CD4-positive, alpha-beta T cell treated with Interleukin-12 subunit alpha and Interleukin-12 subunit beta, for 1 hour (primary cell): ENCODE measurements at regions not wholly inside any gene's neighbourhood (a gene's known extent, or its start where the extent isn't known, plus 50 kb on each side); places are given as distances from the start of the nearest gene placed in this dataset.
"Not testable (repeated sequence)": the region's sequence is repeated elsewhere in the genome, so short reads cannot be mapped to it uniquely, and the experiment has no call there.

Experiments
- DNase-seq: peaks from one replicate; pipeline ENCODE4 v3.0.0-alpha.2; 2020

- DNase-seq: not testable (repeated sequence)
Measured at GRCh38 chr21:6066320-6066985, 4454.9 kb upstream of the TPTE start.

DNA sequence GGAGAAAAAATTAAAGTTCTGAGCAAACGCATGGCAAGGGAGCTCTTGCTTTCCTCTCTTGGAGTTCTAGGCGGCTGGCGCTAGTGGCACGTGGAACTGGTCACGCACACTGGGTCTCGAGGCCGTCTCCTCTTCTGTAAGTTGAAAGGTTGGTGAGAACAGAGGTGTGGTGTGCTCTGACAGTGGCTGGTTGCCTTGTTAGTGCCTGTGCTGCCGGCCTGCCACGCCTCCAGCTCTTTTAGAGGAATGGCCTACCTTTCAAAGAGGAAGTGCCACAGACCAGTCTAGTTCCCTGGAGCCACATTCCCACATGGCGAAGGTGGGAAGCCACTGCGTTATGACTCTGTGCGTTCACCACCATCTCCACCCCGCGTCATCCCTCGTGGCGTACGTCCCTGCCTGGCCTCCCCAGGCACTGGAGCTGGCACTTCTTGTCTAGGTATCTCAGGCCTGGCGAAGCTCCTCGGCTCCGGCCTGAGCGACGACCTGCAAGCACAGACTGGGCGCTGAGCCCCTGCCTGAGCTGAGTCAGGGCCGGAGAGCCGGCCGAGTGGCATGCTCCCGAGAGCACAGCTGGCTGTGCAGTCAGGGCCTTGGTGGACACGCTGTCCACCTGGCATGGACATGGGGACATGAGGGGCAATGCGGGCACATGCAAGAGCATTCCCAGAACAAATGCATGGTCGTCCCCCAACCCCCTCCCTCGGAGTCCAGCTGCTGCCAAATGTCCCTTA is 4453.1 kb upstream of the TPTE start:
- not testable (repeated sequence) for DNase-seq

DNA sequence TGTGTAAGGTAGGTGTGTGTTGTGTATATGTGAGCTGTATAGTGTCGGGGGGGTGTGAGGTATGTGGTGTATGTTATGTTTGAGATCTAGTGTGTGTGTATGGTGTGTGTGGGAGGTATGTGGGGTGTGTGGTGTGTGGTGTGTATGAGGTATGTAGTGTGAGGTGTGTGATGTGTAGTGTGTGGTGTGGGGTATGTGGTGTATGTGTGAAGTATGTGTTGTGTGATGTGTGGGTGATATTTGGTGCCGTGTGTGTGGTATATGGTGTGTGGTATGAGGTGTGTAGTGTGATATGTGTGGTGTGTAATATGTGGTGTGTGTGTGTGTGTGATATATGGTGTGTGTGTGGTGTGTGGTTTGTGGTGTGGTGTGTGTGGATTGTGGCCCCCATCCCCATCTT is 4451.2 kb upstream of the TPTE start:
- not testable (repeated sequence) for DNase-seq

DNA sequence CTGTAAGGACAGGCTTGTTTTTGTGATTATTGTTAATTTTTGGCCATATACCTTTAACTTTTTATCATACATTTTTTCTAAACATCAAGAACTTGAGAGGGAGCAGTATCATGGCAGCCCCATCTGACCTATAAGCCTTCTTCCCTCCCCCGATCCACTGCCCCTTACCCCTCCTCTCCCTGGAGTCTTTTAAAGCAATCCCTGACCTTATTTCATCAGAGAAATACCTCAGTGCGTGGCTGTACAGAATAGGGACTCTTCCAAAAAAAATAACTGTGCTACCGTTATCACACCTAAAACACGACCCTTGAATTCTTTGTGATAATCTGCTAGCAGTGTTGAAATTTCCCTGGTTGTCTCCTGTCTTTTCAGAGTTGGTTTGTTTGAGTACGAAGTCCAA is 4448.7 kb upstream of the TPTE start:
- DNase-seq: not testable (repeated sequence)

GRCh38 chr21:6073993-6074705 is 4447.2 kb upstream of the TPTE start:
- not testable (repeated sequence) for DNase-seq

DNA sequence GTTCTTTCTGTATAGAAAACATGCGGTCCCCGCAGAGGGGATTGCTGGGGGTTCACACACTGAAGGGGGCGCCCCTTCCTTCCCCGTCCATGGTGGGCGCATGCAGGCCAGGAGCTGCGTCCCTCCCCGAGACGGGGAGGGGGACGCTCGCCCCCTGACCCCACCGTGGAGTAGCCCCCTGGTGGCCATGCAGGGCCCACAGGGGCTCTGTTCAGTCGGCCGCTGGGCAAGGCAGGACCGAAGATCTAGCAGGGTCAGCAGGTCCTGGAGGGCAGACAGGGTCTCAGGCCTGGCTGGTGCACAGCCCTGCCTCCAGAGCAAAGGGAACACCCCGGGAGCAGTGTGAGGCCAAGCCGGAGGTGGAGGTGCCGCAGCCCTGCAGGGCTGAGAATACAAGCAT is 4446.4 kb upstream of the TPTE start:
- DNase-seq: not testable (repeated sequence)

DNA sequence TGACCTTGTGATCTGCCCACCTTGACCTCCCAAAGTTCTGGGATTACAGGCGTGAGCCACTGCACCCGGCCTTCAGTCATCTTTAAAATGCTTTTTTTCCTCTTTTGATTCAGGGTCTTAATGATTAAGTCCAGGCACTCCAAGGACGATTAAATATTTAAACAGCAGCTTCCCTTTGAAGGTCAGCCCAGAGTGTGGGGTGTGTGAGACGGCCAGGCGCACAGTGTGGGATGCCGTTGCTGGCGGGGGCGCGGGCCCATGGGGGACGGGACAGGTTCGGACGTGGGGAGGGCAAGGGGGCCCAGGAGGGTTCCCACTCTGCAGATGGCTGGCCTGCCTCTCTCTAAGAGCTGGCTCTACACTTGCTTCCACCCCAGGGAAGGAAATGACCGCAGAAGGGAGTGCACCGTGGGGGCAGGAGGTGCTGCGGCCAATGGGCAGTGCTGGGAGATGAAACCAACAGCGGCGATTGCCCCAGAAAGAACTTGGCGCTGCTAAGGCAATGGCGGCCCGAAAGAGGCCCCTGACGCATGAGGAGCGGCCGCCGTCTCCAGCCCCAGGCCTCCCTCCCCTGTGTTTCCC is 4445.7 kb upstream of the TPTE start:
- not testable (repeated sequence) for DNase-seq

GRCh38 chr21:6077358-6077757 is 4444.0 kb upstream of the TPTE start:
- DNase-seq: not testable (repeated sequence)

DNA sequence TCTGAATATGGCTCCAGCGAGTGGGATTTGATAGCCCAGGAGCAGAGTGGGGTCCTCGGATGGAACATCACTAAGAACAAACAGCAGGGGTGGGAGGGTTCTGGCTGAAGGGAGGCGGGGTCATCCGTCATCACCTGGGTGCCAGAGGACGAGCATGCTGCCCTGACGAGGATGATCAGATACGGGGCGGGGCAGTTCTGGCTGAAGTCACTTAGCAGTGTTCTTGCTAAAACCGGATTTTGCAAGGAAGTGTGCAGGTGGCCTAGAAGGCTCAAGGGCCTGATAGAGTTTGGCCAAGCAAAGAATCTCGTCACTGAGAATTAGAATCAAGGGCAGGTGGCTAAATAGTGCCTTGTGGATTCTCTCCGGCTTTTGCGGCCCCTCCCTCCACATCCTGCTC is 4442.5 kb upstream of the TPTE start:
- not testable (repeated sequence) for DNase-seq

- DNase-seq: not testable (repeated sequence)
Measured at GRCh38 chr21:6080941-6081655, 4440.3 kb upstream of the TPTE start.

DNA sequence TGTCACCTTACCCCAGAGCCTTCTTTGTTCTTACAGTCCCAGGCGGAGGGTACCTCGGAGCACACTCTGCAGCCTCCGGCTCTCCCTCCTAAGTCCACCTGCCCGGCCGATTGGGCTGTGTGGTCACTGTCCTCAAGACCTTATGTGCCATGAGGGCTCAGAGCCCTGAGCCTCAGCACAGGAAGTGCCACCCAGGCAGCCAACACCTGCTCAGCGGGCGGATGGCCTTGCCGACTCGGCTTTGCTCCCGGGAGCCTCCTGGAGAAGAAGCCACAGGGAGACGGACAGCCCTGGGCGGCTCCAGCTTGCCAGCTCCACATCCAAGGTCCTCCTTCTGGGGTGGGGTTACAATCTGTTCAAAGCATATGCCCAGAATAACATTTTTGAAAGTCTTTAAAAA is 4439.2 kb upstream of the TPTE start:
- not testable (repeated sequence) for DNase-seq

DNA sequence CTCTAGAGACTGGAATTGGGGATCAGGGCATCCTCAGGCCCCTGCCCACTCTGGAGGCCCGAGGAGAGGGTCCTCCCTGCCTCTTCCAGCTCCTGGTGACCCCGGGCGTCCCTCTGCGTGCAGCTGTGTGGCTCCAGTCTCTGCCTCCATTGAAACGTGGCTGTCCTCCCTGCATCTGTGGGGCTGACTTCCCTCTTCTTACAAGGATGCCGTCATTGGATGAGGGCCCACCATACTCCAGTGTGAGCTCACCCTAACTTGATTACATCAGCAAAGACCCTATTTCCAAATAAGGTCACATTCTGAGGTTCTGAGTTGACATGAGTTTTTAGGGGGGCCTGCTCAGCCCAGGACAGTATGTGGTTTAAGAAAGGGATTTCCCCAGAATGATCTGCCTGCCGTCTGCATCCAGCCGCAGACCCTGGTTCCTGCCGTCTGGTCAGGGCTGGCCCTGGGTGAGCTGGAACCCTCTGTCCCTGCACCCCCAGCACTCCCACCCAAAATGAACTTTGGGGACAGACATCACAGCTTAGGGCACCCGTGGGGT is 4437.7 kb upstream of the TPTE start:
- not testable (repeated sequence) for DNase-seq

DNA sequence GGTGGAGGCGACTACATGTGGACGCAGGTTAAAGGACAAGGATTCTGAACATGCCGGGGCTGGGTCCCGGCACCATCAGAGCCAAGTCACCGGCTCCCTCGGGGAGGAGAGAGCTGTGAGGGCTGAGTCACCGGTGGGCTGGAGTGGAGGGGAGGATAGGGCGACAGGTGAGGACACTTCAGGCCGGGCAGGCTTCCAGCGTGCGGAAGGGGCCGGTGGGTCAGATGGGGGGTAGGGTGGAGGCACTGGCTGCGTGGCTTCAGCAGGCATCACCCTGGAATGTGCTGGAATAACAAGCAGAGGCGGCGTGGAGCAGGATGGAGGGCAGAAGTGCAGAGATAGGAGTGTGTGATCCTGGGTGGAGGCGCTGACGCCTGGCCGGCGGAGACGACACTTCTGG is 4435.3 kb upstream of the TPTE start:
- not testable (repeated sequence) for DNase-seq

DNA sequence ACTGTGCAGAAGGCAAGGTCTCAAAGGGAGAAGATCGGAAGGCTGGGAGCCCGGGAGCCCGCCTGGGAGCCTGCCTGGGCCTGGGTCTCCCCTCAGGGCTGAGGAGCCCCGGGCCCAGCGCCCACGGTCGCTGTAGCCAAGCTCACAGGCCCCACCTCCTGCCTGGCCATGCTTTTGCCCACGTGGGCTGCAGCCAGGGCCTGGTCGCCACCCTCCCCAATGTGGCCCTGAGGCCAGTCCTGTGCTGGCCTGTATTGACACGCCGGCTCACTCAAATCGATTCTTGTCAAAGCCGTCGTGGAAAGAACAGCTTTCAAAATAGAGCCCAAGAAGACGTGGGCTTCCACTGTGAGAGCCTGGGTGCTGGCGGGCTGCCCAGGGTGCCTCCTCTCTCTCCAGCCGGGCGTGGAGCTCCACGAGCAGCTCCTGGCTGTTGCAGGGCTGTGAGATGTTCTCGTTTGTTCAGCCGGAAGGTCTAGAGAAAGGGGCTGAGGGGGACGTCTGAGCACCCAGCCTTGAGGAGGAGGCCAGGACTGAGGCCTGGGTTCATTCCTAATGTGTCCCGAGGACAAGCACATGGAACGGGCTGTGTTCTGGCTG is 4433.7 kb upstream of the TPTE start:
- DNase-seq: not testable (repeated sequence)

DNA sequence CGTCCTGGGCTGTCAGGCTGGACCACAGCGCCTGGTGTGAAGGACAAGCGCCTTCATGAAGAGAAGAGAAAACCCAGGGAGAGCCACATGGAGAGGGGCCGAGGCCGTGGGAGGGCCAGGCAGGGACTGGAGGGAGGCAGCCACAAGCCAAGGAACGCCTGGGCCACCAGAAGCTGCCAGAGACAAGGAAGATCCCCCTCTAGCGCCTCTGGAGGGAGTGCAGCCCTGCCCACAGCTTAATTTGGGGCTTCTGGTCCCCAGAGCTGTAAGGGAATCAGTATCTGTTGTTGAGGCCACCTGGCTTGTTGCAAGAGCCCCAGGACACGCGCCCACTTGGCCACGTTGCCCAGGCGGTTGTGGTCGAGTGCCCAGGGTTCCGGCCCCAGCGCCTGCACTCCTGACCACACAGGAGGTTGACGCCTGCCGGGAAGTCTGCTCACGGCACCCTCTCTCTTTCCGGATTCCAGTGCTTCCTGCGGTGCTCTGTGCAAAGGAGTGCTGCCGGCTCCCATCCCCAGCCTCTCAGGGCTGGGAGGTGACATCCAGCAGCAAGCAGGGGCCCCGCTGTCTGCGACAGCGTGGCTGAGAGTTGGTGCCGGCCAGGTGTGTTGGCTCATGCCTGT is 4431.0 kb upstream of the TPTE start:
- not testable (repeated sequence) for DNase-seq

GRCh38 chr21:6091335-6092027 is 4429.9 kb upstream of the TPTE start:
- DNase-seq: not testable (repeated sequence)

- DNase-seq: not testable (repeated sequence)
Measured at GRCh38 chr21:6092401-6092800, 4429.0 kb upstream of the TPTE start.

- peak; percentile 29 for DNase-seq
Measured at GRCh38 chr21:6093419-6093818, 4428.0 kb upstream of the TPTE start.

DNA sequence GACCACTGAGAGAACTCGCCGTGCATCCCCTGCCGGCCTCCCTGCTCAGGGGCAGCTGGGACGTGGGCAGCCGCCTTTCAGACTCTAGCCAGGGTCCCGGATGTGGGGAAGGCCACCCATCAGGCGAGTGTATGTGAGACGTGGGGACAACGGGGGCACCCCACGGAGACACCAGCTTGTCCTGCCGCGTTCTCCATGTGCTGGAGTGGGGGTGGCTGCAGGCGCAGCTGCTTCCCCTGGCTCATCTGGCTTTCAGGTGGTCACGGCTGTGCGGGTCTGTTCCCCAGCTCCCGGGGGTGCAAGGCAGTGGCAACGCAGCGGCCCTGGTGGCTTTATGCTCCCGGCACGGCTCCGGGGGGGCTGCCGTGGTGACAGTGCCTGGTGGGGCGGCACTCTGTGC is 4427.5 kb upstream of the TPTE start:
- DNase-seq: not testable (repeated sequence)

GRCh38 chr21:6095304-6095703 is 4426.1 kb upstream of the TPTE start:
- not testable (repeated sequence) for DNase-seq
